Liver (tissue), 3 donors: ENCODE measurements at regions not wholly inside any gene's neighbourhood (a gene's known extent, or its start where the extent isn't known, plus 50 kb on each side); places are given as distances from the start of the nearest gene placed in this dataset.

Experiments used
- RXRA ChIP-seq, 2 donors: IDR thresholded peaks; 2 replicates each; pipeline ENCODE4 v1.6.1; 2017 to 2018; ENCODE audit warnings: antibody characterized with exemption in 2 of 2, mild to moderate bottlenecking in 1 of 2
- TAF1 ChIP-seq: conservative IDR thresholded peaks from 2 replicates; pipeline ENCODE4 v1.6.1; 2016; ENCODE audit warnings: antibody characterized with exemption, mild to moderate bottlenecking
- YY1 ChIP-seq: IDR thresholded peaks from 2 replicates; pipeline ENCODE4 v1.6.1; 2016; ENCODE audit warnings: antibody characterized with exemption, mild to moderate bottlenecking
- TF ChIP-seq, protein P1 (sequence below): fragments of 150-350 bp; IDR thresholded peaks from 2 replicates; pipeline ENCODE4 v1.5.1; 2017; ENCODE audit warnings: improper control_type of control experiment, low read depth, low read length; ENCODE audit not compliant: missing input control
- TF ChIP-seq, protein P2 (sequence below): IDR thresholded peaks from 2 replicates; pipeline ENCODE4 v1.6.1; 2016; ENCODE audit warnings: antibody characterized with exemption
- donor health status: healthy.
- donor health status: healthy.

DNA sequence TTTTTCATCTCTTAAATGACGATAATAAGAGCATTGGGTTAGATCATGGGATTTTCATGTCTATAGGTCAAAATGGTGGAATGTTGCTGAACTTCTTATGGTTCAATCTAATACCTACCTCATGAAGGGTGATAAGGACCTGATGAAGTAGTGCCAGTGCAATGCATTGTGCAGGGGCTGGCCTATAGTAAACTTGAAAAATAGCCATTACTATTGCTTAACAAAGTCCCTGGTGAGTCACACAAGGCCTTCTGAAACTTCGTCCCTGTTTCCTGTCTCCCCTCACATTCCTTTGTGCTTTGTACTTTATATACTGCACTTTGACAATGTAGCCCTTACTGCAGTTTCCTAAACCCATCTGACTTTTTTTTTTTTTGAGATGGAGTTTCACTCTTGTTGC, 515.9 kb downstream of the SLC4A3 start:
- TF ChIP-seq RXRA (IDR thresholded peaks at IDR 0.05) (no peak), TAF1 (no peak), YY1 (no peak)
- TF ChIP-seq, protein P1, sequence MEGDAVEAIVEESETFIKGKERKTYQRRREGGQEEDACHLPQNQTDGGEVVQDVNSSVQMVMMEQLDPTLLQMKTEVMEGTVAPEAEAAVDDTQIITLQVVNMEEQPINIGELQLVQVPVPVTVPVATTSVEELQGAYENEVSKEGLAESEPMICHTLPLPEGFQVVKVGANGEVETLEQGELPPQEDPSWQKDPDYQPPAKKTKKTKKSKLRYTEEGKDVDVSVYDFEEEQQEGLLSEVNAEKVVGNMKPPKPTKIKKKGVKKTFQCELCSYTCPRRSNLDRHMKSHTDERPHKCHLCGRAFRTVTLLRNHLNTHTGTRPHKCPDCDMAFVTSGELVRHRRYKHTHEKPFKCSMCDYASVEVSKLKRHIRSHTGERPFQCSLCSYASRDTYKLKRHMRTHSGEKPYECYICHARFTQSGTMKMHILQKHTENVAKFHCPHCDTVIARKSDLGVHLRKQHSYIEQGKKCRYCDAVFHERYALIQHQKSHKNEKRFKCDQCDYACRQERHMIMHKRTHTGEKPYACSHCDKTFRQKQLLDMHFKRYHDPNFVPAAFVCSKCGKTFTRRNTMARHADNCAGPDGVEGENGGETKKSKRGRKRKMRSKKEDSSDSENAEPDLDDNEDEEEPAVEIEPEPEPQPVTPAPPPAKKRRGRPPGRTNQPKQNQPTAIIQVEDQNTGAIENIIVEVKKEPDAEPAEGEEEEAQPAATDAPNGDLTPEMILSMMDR: no peak
- TF ChIP-seq, protein P2, sequence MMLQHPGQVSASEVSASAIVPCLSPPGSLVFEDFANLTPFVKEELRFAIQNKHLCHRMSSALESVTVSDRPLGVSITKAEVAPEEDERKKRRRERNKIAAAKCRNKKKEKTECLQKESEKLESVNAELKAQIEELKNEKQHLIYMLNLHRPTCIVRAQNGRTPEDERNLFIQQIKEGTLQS: no peak
